PC-3 (cell line): ENCODE measurements at regions not wholly inside any gene's neighbourhood (a gene's known extent, or its start where the extent isn't known, plus 50 kb on each side); places are given as distances from the start of the nearest gene placed in this dataset.

Experiments
- ATAC-seq: fragments of 200-7000 bp; cut with Tn5 transposase; 2 replicates; pipeline ENCODE4 v1.9.1; 2020; ENCODE audit warnings: mild to moderate bottlenecking, moderate library complexity
- BruUV-seq: library from RNA; stranded (reverse); fragments of 400-500 nt; replicated peaks from 2 replicates; lab custom pipeline; 2021; lab: Mats Ljungman, UMichigan
- CTCF ChIA-PET: fragments of 300-600 bp; sonication (Branson Sonifier 250); formaldehyde crosslinking; loops from one replicate; lab custom pipeline; 2022; ENCODE audit warnings: antibody characterized with exemption; lab: Charles Lee
- POLR2A ChIA-PET: fragments of 300-600 bp; sonication (Branson Sonifier 250); formaldehyde crosslinking; loops from one replicate; lab custom pipeline; 2022; ENCODE audit warnings: antibody characterized with exemption; ENCODE audit not compliant: unreplicated experiment; lab: Charles Lee
- DNase-seq: peaks from one replicate; pipeline ENCODE4 v3.0.0-alpha.2; 2015
- H2AFZ ChIP-seq: fragments of 300-600 bp; sonication (generic); 2 replicates; pipeline ENCODE4 v1.6.0; 2016; ENCODE audit warnings: antibody characterized with exemption, low read length
- H3F3A ChIP-seq: fragments of 300-600 bp; sonication (generic); one replicate; pipeline ENCODE4 v1.6.0; 2017; ENCODE audit warnings: antibody characterized with exemption, low read length, control low read depth, mild to moderate bottlenecking; ENCODE audit not compliant: unreplicated experiment
- H3K27ac ChIP-seq: fragments of 300-600 bp; sonication (generic); 2 replicates; pipeline ENCODE4 v1.5.1; 2016; ENCODE audit warnings: mild to moderate bottlenecking, low read length
- H3K27me3 ChIP-seq: fragments of 300-600 bp; sonication (generic); 2 replicates; pipeline ENCODE4 v1.6.1; 2016; ENCODE audit warnings: low read length, mixed read lengths
- H3K36me3 ChIP-seq: fragments of 300-600 bp; sonication (generic); 2 replicates; pipeline ENCODE4 v1.6.1; 2016; ENCODE audit warnings: low read depth, mixed run types, low read length, mixed read lengths
- H3K4me1 ChIP-seq: fragments of 300-600 bp; sonication (generic); 2 replicates; pipeline ENCODE4 v1.5.1; 2016; ENCODE audit warnings: low read length; ENCODE audit not compliant: insufficient read depth
- H3K4me2 ChIP-seq: fragments of 300-600 bp; sonication (generic); 2 replicates; pipeline ENCODE4 v1.6.0; 2016; ENCODE audit warnings: low read length
- H3K4me3 ChIP-seq: fragments of 300-600 bp; sonication (generic); 2 replicates; pipeline ENCODE4 v1.5.1; 2016; ENCODE audit warnings: mild to moderate bottlenecking, low read length, mixed read lengths
- H3K79me2 ChIP-seq: fragments of 300-600 bp; sonication (generic); 2 replicates; pipeline ENCODE4 v1.6.1; 2017; ENCODE audit warnings: low read length, mixed read lengths
- H3K9ac ChIP-seq: fragments of 300-600 bp; sonication (generic); 2 replicates; pipeline ENCODE4 v1.6.0; 2016; ENCODE audit warnings: mild to moderate bottlenecking, low read length
- H3K9me2 ChIP-seq: fragments of 300-600 bp; sonication (generic); replicated peaks from 2 replicates; pipeline ENCODE4 v1.6.1; 2016; ENCODE audit warnings: mixed run types, low read length, mixed read lengths
- H3K9me3 ChIP-seq: fragments of 300-600 bp; sonication (generic); 2 replicates; pipeline ENCODE4 v1.6.1; 2016; ENCODE audit warnings: low read length, mixed read lengths
- H4K20me1 ChIP-seq: fragments of 300-600 bp; sonication (generic); 2 replicates; pipeline ENCODE4 v1.6.1; 2016; ENCODE audit warnings: low read length, mixed read lengths
- EZH2 ChIP-seq: fragments of 300-600 bp; sonication (generic); IDR thresholded peaks from one replicate; pipeline ENCODE4 v1.6.1; 2017; ENCODE audit warnings: antibody characterized with exemption, mild to moderate bottlenecking, low read length; ENCODE audit not compliant: unreplicated experiment
- EZH2phosphoT487 ChIP-seq: fragments of 300-600 bp; sonication (generic); IDR thresholded peaks from 2 replicates; pipeline ENCODE4 v1.6.1; 2018; ENCODE audit warnings: mild to moderate bottlenecking, antibody characterized with exemption, low read length, borderline replicate concordance
- intact Hi-C: fragments of 100-400 bp; cut with micrococcal nuclease; formaldehyde crosslinking; loops from 2 replicates; pipeline ENCODE4 v1.9.0; 2023
- TF ChIP-seq, protein P1 (sequence below): fragments of 300-600 bp; sonication (generic); conservative IDR thresholded peaks from 2 replicates; pipeline ENCODE4 v1.5.1; 2017; ENCODE audit warnings: antibody characterized with exemption, low read depth, mild to moderate bottlenecking, low read length

DNA sequence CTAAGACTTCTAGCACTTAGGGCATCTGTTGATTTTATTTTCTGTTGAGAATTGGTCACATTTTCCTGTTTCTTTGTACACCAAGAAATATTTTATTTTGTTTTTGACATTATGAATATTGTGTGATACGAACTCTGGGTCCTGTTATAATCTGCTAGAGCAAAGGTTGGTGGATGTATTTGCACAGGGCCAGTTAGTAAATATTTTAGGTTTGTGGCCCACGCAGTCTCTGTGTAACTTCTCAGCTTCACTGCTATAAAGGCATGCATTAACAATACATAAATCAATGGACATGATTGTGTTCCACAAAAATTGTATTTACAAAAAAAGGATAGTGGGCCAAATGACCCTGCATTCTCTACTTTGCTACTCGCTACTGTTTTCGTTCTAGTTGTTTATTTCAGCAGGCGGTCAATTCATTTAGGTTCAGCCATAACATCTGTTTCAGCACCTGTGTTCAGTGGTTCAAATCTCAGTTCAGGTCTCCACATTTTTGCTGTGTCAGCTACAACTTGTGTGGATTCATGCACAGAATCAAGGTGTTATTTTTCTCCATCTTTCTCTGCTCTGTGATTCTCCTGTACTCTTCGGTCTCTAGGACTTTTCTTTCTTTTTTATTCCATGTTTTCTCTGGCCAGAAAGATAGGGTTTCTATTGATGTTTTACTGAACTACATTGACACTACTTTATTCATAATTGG lies 786.2 kb downstream of the ETS1 start:
- Histone ChIP-seq H3K9me2 (no peaks in the 10 kb centered on the region), H3K36me3 (no peaks in the 10 kb centered on the region), H3K9ac (no peak overlapping the region), H3K27ac (no peak overlapping the region), H3K79me2 (no peaks in the 10 kb centered on the region), H3K4me1 (no peaks in the 10 kb centered on the region), H2AFZ (no peak overlapping the region), H3K27me3 (peaks cover 40% of the 10 kb centered on the region), H4K20me1 (no peaks in the 10 kb centered on the region), H3F3A (no peaks in the 10 kb centered on the region), H3K9me3 (no peaks in the 10 kb centered on the region), H3K4me2 (no peak overlapping the region), H3K4me3 (no peak overlapping the region)
- DNase-seq = no peak
- no peak for ATAC-seq
- ChIA-PET CTCF (no interaction called here), POLR2A (no interaction called here)
- TF ChIP-seq, protein P1, sequence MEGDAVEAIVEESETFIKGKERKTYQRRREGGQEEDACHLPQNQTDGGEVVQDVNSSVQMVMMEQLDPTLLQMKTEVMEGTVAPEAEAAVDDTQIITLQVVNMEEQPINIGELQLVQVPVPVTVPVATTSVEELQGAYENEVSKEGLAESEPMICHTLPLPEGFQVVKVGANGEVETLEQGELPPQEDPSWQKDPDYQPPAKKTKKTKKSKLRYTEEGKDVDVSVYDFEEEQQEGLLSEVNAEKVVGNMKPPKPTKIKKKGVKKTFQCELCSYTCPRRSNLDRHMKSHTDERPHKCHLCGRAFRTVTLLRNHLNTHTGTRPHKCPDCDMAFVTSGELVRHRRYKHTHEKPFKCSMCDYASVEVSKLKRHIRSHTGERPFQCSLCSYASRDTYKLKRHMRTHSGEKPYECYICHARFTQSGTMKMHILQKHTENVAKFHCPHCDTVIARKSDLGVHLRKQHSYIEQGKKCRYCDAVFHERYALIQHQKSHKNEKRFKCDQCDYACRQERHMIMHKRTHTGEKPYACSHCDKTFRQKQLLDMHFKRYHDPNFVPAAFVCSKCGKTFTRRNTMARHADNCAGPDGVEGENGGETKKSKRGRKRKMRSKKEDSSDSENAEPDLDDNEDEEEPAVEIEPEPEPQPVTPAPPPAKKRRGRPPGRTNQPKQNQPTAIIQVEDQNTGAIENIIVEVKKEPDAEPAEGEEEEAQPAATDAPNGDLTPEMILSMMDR = no peak
- TF ChIP-seq EZH2phosphoT487 (no peak), EZH2 (no peak)
- intact Hi-C loops = no loop called here
- BruUV-seq = no TSS peak

DNA sequence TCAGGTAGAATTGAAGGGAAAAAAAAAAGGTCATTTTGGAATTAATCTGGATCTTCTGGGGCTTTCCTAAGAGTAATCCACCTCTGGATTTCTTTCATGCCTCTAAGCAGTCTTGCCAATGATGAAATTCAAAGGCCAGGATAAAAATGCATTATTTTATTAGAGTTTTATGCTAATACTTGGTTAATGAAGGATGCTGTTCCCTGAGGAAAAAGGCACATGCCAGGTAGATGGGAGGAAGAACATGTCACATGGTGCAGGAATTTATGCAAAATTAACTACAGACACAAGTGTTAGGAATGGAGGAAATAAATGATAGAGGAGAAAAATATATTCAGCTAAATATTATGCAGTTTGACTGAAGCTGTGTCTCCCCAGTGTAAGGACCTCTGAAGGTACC lies 792.0 kb downstream of the ETS1 start:
- H3K4me1 ChIP-seq = no peaks in the 10 kb centered on the region
- no peak overlapping the region for H3K4me3 ChIP-seq
- no peaks in the 10 kb centered on the region for H3F3A ChIP-seq
- no peaks in the 10 kb centered on the region for H3K9me3 ChIP-seq
- H4K20me1 ChIP-seq = no peaks in the 10 kb centered on the region
- no peak overlapping the region for H3K27ac ChIP-seq
- POLR2A ChIA-PET = no interaction called here
- H3K36me3 ChIP-seq = no peaks in the 10 kb centered on the region
- intact Hi-C loops = no loop called here
- no peak overlapping the region for H3K9ac ChIP-seq
- CTCF ChIA-PET = no interaction called here
- DNase-seq = no peak
- H3K27me3 ChIP-seq = peaks cover 66% of the 10 kb centered on the region
- TF ChIP-seq, protein P1 = no peak
- no peak for TF ChIP-seq EZH2phosphoT487
- no peak for ATAC-seq
- BruUV-seq = no TSS peak
- H3K9me2 ChIP-seq = no peaks in the 10 kb centered on the region
- H3K4me2 ChIP-seq = no peak overlapping the region
- H3K79me2 ChIP-seq = no peaks in the 10 kb centered on the region
- no peak overlapping the region for H2AFZ ChIP-seq

DNA sequence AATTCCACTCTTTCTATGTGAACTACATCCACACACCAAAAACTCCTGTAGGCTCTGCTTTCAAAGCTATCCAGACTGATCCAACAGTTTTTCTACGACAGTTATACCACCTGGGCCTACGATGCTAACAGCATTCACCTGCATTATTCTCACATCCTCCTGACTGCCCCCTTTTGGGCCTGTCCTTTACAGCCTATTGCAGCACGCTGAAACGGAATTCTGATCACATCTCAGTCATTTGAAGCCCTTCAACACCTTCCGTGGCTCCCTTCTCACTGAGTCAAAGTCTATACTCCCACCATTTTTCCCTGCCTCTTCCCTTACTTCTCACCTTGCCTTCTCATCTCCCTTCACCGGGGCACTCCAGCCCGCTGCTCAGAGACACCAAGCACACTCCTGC lies 791.3 kb upstream of the KIRREL3 start:
- Histone ChIP-seq H2AFZ (no peak overlapping the region), H3K9me3 (no peaks in the 10 kb centered on the region), H3K27me3 (peaks cover 41% of the 10 kb centered on the region), H3K79me2 (no peaks in the 10 kb centered on the region), H3K4me3 (no peak overlapping the region), H3F3A (no peaks in the 10 kb centered on the region), H3K4me1 (no peaks in the 10 kb centered on the region), H3K27ac (no peak overlapping the region), H3K9ac (no peak overlapping the region), H3K36me3 (no peaks in the 10 kb centered on the region), H4K20me1 (no peaks in the 10 kb centered on the region), H3K4me2 (no peak overlapping the region), H3K9me2 (no peaks in the 10 kb centered on the region)
- ChIA-PET CTCF (no interaction called here), POLR2A (no interaction called here)
- TF ChIP-seq EZH2 (no peak), EZH2phosphoT487 (no peak)
- TF ChIP-seq, protein P1 = no peak
- ATAC-seq = no peak
- DNase-seq = no peak
- intact Hi-C loops = no loop called here
- no TSS peak for BruUV-seq
